Parathyroid adenoma (tissue), 2 donors: ENCODE measurements at regions not wholly inside any gene's neighbourhood (a gene's known extent, or its start where the extent isn't known, plus 50 kb on each side); places are given as distances from the start of the nearest gene placed in this dataset.

Source experiments
- H2AFZ ChIP-seq: fragments of 300-600 bp; sonication (generic); one replicate; pipeline ENCODE4 v1.7.0; 2017; ENCODE audit warnings: antibody characterized with exemption, mild to moderate bottlenecking
- H3K27ac ChIP-seq: fragments of 300-600 bp; sonication (generic); one replicate; pipeline ENCODE4 v1.7.0; 2017
- H3K27me3 ChIP-seq: fragments of 300-600 bp; sonication (generic); one replicate; pipeline ENCODE4 v1.7.0; 2017; ENCODE audit warnings: low read length; ENCODE audit not compliant: control insufficient read depth, insufficient read depth
- H3K36me3 ChIP-seq: fragments of 300-600 bp; sonication (generic); one replicate; pipeline ENCODE4 v1.7.0; 2017; ENCODE audit warnings: low read length; ENCODE audit not compliant: control insufficient read depth, insufficient read depth
- H3K4me1 ChIP-seq: fragments of 300-600 bp; sonication (generic); one replicate; pipeline ENCODE4 v1.7.0; 2017; ENCODE audit warnings: control low read depth
- H3K4me2 ChIP-seq: fragments of 300-600 bp; sonication (generic); one replicate; pipeline ENCODE4 v1.7.0; 2017; ENCODE audit warnings: low read length
- H3K4me3 ChIP-seq: fragments of 300-600 bp; sonication (generic); one replicate; pipeline ENCODE4 v1.7.0; 2017; ENCODE audit warnings: low read depth, low read length
- H3K79me2 ChIP-seq: fragments of 300-600 bp; sonication (generic); one replicate; pipeline ENCODE4 v1.7.0; 2017; ENCODE audit warnings: control low read depth
- H3K9ac ChIP-seq: fragments of 300-600 bp; sonication (generic); one replicate; pipeline ENCODE4 v1.7.0; 2017; ENCODE audit warnings: mild to moderate bottlenecking
- H3K9me3 ChIP-seq: fragments of 300-600 bp; sonication (generic); one replicate; pipeline ENCODE4 v1.7.0; 2017; ENCODE audit warnings: low read length; ENCODE audit not compliant: control insufficient read depth
- CTCF ChIP-seq: fragments of 300-600 bp; sonication (generic); IDR thresholded peaks from one replicate; pipeline ENCODE4 v1.7.0; 2017; ENCODE audit warnings: antibody characterized with exemption, mild to moderate bottlenecking
- donor health status: primary hyperparathyroidism.

- no peak overlapping the region for H2AFZ ChIP-seq
- H3K4me3 ChIP-seq, result no peak overlapping the region
- no peaks in the 10 kb centered on the region for H3K79me2 ChIP-seq
- no peak overlapping the region for H3K9ac ChIP-seq
- H3K4me1 ChIP-seq, result no peaks in the 10 kb centered on the region
- no peak overlapping the region for H3K4me2 ChIP-seq
- H3K27me3 ChIP-seq, result no peaks in the 10 kb centered on the region
- no peak overlapping the region for H3K27ac ChIP-seq
- no peak for TF ChIP-seq CTCF
- no peaks in the 10 kb centered on the region for H3K9me3 ChIP-seq
- no peaks in the 10 kb centered on the region for H3K36me3 ChIP-seq
These were observed 254.1 kb upstream of the IGFBP3 start for GRCh38 chr7:46175221-46175620.

DNA sequence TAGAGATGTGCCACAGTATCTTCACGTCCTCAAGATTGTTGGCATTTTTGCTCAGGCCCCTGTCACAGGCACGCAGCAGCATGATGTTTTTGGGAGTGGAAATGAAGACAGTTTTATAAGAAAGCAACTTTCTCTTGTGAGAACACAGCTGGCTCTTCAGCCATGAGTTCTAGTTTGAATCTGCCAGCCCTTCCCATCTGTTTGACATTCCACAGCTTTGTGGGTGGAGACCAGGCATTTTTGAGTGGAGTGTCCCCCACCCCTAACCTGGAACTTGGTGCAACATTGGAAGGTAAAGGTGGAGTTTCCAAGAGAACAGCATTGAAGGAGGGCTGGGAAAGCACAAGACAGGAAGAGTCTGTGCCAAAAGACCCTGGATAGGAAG is 253.1 kb upstream of the IGFBP3 start:
- H3K79me2 ChIP-seq, result no peaks in the 10 kb centered on the region
- no peaks in the 10 kb centered on the region for H3K36me3 ChIP-seq
- no peak for TF ChIP-seq CTCF
- H2AFZ ChIP-seq, result no peak overlapping the region
- no peaks in the 10 kb centered on the region for H3K9me3 ChIP-seq
- H3K27me3 ChIP-seq, result no peaks in the 10 kb centered on the region
- H3K27ac ChIP-seq, result no peak overlapping the region
- H3K4me1 ChIP-seq, result no peaks in the 10 kb centered on the region
- H3K4me2 ChIP-seq, result no peak overlapping the region
- no peak overlapping the region for H3K4me3 ChIP-seq
- no peak overlapping the region for H3K9ac ChIP-seq

GRCh38 chr7:46173476-46174195 is 252.6 kb upstream of the IGFBP3 start:
- H3K79me2 ChIP-seq, result no peaks in the 10 kb centered on the region
- H2AFZ ChIP-seq, result no peak overlapping the region
- no peak overlapping the region for H3K4me2 ChIP-seq
- no peak for TF ChIP-seq CTCF
- no peaks in the 10 kb centered on the region for H3K9me3 ChIP-seq
- H3K27ac ChIP-seq, result no peak overlapping the region
- no peaks in the 10 kb centered on the region for H3K36me3 ChIP-seq
- no peak overlapping the region for H3K9ac ChIP-seq
- no peaks in the 10 kb centered on the region for H3K27me3 ChIP-seq
- H3K4me1 ChIP-seq, result no peaks in the 10 kb centered on the region
- no peak overlapping the region for H3K4me3 ChIP-seq

DNA sequence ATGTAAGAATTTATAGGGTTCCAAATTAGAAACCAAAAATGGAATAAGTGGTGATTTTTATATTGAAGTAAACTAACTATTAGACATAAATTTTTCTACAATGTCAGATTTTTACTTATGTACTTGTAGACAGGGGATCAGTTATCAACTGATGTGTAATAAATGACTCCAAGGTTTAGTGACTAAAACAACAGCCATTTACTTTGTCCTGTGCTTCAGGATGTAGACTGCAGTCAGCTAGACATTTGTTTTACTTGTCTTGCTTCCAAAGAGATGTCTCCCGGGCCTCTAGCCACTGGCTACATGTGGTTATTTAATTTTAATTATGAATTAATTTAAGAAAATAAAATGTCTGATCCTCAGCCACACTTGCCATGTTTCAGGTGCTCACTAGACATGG is 249.7 kb upstream of the IGFBP3 start:
- H3K9ac ChIP-seq, result no peak overlapping the region
- no peaks in the 10 kb centered on the region for H3K4me1 ChIP-seq
- no peak overlapping the region for H3K27ac ChIP-seq
- H3K4me2 ChIP-seq, result no peak overlapping the region
- H3K27me3 ChIP-seq, result no peaks in the 10 kb centered on the region
- no peak for TF ChIP-seq CTCF
- no peaks in the 10 kb centered on the region for H3K9me3 ChIP-seq
- H2AFZ ChIP-seq, result no peak overlapping the region
- H3K4me3 ChIP-seq, result no peak overlapping the region
- H3K36me3 ChIP-seq, result no peaks in the 10 kb centered on the region
- no peaks in the 10 kb centered on the region for H3K79me2 ChIP-seq

- H3K9me3 ChIP-seq, result no peaks in the 10 kb centered on the region
- no peaks in the 10 kb centered on the region for H3K36me3 ChIP-seq
- H3K27me3 ChIP-seq, result no peaks in the 10 kb centered on the region
- no peak for TF ChIP-seq CTCF
- no peak overlapping the region for H2AFZ ChIP-seq
- H3K79me2 ChIP-seq, result no peaks in the 10 kb centered on the region
- no peak overlapping the region for H3K4me3 ChIP-seq
- H3K4me2 ChIP-seq, result no peak overlapping the region
- no peak overlapping the region for H3K27ac ChIP-seq
- H3K4me1 ChIP-seq, result no peaks in the 10 kb centered on the region
- H3K9ac ChIP-seq, result no peak overlapping the region
These were observed 248.9 kb upstream of the IGFBP3 start for GRCh38 chr7:46170021-46170420.
